RPMI7951 (cell line): ENCODE measurements at regions not wholly inside any gene's neighbourhood (a gene's known extent, or its start where the extent isn't known, plus 50 kb on each side); places are given as distances from the start of the nearest gene placed in this dataset.

ENCODE experiments used
- DNase-seq: peaks from one replicate; pipeline ENCODE4 v3.0.0-alpha.2; 2012; ENCODE audit warnings: low read depth

- no peak for DNase-seq
Measured at GRCh38 chr10:131445623-131446022, 134.1 kb upstream of the TCERG1L start.

- no peak for DNase-seq
Measured at GRCh38 chr10:131446171-131446570, 134.7 kb upstream of the TCERG1L start.

- no peak for DNase-seq
Measured at GRCh38 chr10:131448171-131448570, 136.7 kb upstream of the TCERG1L start.

- no peak for DNase-seq
Measured at GRCh38 chr10:131448883-131449282, 137.4 kb upstream of the TCERG1L start.

GRCh38 chr10:131450216-131450765 is 138.8 kb upstream of the TCERG1L start:
- DNase-seq = no peak

GRCh38 chr10:131451407-131452015 is 140.0 kb upstream of the TCERG1L start:
- DNase-seq = no peak

GRCh38 chr10:131452926-131453720 is 141.6 kb upstream of the TCERG1L start:
- no peak for DNase-seq

- no peak for DNase-seq
Measured at GRCh38 chr10:131453721-131454634, 142.5 kb upstream of the TCERG1L start.

- DNase-seq = no peak
Measured at GRCh38 chr10:131456411-131456810, 144.9 kb upstream of the TCERG1L start.

- DNase-seq = no peak
Measured at GRCh38 chr10:131461093-131461492, 149.6 kb upstream of the TCERG1L start.

GRCh38 chr10:131464789-131465188 is 153.3 kb upstream of the TCERG1L start:
- no peak for DNase-seq

GRCh38 chr10:131469551-131469950 is 158.0 kb upstream of the TCERG1L start:
- DNase-seq = no peak

- no peak for DNase-seq
Measured at GRCh38 chr10:131473645-131474044, 162.1 kb upstream of the TCERG1L start.

GRCh38 chr10:131474416-131474815 is 162.9 kb upstream of the TCERG1L start:
- no peak for DNase-seq

- DNase-seq = no peak
Measured at GRCh38 chr10:131475043-131475442, 163.5 kb upstream of the TCERG1L start.

- DNase-seq = no peak
Measured at GRCh38 chr10:131475803-131476202, 164.3 kb upstream of the TCERG1L start.

- DNase-seq = no peak
Measured at GRCh38 chr10:131477457-131478121, 166.1 kb upstream of the TCERG1L start.

GRCh38 chr10:131478377-131478989 is 167.0 kb upstream of the TCERG1L start:
- no peak for DNase-seq

- DNase-seq = no peak
Measured at GRCh38 chr10:131480066-131480465, 168.5 kb upstream of the TCERG1L start.

GRCh38 chr10:131480861-131481260 is 169.3 kb upstream of the TCERG1L start:
- DNase-seq = no peak

- DNase-seq = no peak
Measured at GRCh38 chr10:131485732-131486131, 174.2 kb upstream of the TCERG1L start.
